ENCODE measurements at regions not wholly inside any gene's neighbourhood (a gene's known extent, or its start where the extent isn't known, plus 50 kb on each side); places are given as distances from the start of the nearest gene placed in this dataset.

DNA sequence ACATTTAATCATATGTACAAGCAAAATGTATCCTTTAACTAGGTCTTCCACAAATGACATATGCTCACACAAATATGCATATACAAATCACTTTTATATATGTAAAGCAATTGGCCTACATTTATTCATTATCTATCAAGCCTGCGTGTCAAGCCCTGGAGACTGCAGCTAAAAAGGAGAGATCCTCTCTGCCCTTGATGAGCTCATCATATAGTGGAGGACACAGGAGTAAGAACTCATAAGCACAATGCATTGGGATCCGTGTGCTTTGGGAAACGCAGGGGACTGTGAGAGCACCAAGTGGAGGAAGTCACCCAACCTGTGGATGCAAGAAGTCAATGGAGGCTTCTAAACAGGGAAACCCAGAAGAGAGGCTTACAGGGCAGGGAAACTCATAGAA lies 735.7 kb downstream of the BCL11B start:
- no peak for TF ChIP-seq RAD21 (IDR thresholded peaks at IDR 0.05; ENCODE audit: low read depth)
- no peak for TF ChIP-seq EP300 (IDR thresholded peaks at IDR 0.05; ENCODE audit: borderline replicate concordance)
- TF ChIP-seq, protein P1, sequence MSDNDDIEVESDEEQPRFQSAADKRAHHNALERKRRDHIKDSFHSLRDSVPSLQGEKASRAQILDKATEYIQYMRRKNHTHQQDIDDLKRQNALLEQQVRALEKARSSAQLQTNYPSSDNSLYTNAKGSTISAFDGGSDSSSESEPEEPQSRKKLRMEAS (IDR thresholded peaks at IDR 0.05): no peak
- TF ChIP-seq YY1 (IDR thresholded peaks at IDR 0.05; ENCODE audit: low read depth): no peak
- TF ChIP-seq USF1 (IDR thresholded peaks at IDR 0.05): no peak
- TF ChIP-seq CREB1 (IDR thresholded peaks at IDR 0.05; ENCODE audit: low read depth): no peak
- no peak for TF ChIP-seq TCF12 (IDR thresholded peaks at IDR 0.05; ENCODE audit: low read depth)
- TF ChIP-seq NFIC (IDR thresholded peaks at IDR 0.05): no peak
- no peak for TF ChIP-seq CEBPB (IDR thresholded peaks at IDR 0.05)
- no peak for TF ChIP-seq EGR1 (IDR thresholded peaks at IDR 0.05)
- TF ChIP-seq TAF1 (IDR thresholded peaks at IDR 0.05; ENCODE audit: low read depth): no peak
